ENCODE measurements at regions not wholly inside any gene's neighbourhood (a gene's known extent, or its start where the extent isn't known, plus 50 kb on each side); places are given as distances from the start of the nearest gene placed in this dataset.
"Not testable (repeated sequence)": the region's sequence is repeated elsewhere in the genome, so short reads cannot be mapped to it uniquely, and the experiment has no call there.

DNA sequence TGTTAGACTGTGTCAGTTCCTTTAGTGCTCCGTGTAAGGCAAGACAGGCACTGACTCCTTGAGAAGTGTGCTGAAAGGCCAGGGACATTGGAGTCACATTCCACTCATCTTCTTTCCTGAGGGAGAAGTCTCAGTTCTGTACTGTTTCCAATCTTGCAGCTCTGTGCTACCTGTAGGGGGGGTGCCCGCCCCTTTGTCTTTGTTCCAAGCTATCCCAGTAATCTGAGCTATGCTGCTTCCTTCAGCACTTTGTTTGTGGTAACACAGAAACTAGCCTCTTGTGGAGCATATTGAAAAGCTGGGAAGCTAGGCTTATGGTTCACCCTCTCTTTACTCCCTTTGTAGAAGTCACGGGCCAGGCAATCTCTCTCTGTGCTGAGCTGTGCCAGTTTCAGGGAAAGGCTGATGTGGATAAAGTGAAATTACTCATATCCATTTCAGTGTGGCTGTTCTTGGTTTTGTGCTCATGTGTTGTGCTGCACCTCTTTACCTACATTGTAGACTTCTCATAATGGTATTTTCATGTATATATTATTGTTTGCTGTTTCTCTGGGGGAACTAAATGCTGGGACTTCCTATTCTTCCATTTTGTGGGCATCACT, 420.2 kb downstream of the SRGAP2C start:
- not testable (repeated sequence) for TF ChIP-seq CTCF, POLR2A (IDR thresholded peaks at IDR 0.05)

Data from uterus (tissue), 2 donors.